LNCaP clone FGC (cell line): ENCODE measurements at regions not wholly inside any gene's neighbourhood (a gene's known extent, or its start where the extent isn't known, plus 50 kb on each side); places are given as distances from the start of the nearest gene placed in this dataset.

Experiments
- DNase-seq: peaks from one replicate; pipeline ENCODE4 v3.0.0-alpha.2; 2011; ENCODE audit warnings: low read depth
- H3K4me3 ChIP-seq: 2 replicates; pipeline ENCODE4 v1.5.1; 2011; ENCODE audit warnings: mild to moderate bottlenecking, low read depth, low read length, control low read depth
- TF ChIP-seq, protein P1 (sequence below): IDR thresholded peaks from 2 replicates; pipeline ENCODE4 v1.5.1; 2012; ENCODE audit warnings: mild to moderate bottlenecking; ENCODE audit not compliant: control insufficient read depth, insufficient read depth; ENCODE audit errors: extremely low read depth

DNA sequence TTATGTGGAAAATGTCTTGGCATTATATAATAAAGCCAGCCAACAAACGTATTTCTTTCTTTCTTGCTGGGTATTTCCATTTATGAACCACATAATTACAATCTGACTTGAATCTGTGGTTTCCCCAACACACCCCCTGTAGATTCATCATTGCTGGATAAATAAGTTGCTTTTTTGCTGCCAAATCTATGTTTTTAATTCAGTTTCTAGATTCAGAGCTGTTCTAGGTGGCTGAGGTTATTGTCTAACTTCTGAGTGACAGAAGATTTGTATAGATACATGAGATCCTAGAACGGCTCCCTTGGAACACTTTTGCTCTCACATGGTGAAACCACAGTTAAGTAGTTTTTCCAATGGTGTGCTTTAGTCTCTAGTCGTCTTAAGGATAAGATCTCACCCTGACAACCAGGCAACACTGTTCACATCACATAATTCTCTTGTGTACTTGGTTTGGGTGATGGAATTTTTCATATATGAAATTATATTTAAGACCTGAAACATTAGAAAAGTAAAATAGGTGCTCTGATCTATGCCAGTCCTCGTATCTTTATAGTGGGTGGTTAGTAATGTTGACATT, 239.1 kb downstream of the KLF12 start:
- no peak for DNase-seq
- no peak overlapping the region for H3K4me3 ChIP-seq
- TF ChIP-seq, protein P1, sequence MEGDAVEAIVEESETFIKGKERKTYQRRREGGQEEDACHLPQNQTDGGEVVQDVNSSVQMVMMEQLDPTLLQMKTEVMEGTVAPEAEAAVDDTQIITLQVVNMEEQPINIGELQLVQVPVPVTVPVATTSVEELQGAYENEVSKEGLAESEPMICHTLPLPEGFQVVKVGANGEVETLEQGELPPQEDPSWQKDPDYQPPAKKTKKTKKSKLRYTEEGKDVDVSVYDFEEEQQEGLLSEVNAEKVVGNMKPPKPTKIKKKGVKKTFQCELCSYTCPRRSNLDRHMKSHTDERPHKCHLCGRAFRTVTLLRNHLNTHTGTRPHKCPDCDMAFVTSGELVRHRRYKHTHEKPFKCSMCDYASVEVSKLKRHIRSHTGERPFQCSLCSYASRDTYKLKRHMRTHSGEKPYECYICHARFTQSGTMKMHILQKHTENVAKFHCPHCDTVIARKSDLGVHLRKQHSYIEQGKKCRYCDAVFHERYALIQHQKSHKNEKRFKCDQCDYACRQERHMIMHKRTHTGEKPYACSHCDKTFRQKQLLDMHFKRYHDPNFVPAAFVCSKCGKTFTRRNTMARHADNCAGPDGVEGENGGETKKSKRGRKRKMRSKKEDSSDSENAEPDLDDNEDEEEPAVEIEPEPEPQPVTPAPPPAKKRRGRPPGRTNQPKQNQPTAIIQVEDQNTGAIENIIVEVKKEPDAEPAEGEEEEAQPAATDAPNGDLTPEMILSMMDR = no peak

GRCh38 chr13:73893833-73894232, 240.4 kb downstream of the KLF12 start:
- DNase-seq = no peak
- no peak overlapping the region for H3K4me3 ChIP-seq
- TF ChIP-seq, protein P1 = no peak

- no peak overlapping the region for H3K4me3 ChIP-seq
- TF ChIP-seq, protein P1 = no peak
- no peak for DNase-seq
Observed at GRCh38 chr13:73891805-73892204, 242.4 kb downstream of the KLF12 start.

DNA sequence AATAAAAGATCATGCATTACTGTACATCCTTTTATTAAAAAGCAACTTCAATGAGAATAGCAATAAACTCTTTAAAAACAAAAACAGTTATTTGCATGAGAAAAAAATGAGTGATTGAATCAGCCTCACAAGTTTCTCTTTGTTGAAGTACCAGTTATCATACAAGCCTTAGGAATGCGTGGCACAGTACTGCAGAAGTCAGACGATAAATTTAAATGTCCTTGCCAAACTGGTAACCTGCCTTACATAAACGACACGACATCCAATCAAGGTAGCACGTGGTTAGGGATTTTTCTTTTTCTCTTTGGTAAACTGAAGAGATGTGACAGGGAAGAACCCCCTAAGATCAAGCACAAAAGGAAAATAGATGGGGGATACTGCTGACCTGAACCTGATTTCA, 251.0 kb downstream of the KLF12 start:
- no peak overlapping the region for H3K4me3 ChIP-seq
- TF ChIP-seq, protein P1 = no peak
- no peak for DNase-seq

- TF ChIP-seq, protein P1 = no peak
- no peak overlapping the region for H3K4me3 ChIP-seq
Observed at GRCh38 chr13:73880365-73880764, 253.8 kb downstream of the KLF12 start.

DNA sequence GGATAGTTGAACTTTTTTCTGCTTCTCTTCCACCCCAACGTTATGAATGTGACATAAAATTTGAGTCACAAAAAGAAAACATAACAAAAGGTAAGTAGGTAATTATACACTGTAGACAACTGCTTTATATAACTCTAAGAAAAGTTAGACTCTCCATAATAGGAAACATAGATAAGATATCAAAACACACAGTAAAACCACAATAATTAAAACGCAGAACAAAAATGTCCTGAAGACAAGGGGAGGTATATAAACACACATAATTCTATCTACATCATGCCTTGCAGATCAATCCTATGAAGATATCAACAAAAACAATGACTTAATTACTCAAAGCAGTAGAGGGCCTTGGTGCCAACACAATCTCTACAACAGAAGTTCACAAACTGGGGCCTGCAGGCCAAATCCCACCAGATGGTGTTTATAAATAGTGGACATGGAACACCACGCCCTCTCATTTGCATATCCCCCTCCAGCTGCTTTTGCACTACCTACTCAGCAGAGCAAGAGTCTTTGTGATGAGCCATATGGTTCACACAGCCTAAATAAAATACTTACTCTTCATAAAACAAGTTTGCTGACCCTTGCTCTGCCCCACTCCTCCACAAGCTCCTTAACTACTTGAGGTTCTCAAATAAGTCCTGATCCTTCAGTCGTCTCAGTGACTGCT, 254.7 kb downstream of the KLF12 start:
- no peak overlapping the region for H3K4me3 ChIP-seq
- TF ChIP-seq, protein P1 = no peak
- no peak for DNase-seq

More at GRCh38 chr13:73880365-73880764, 253.8 kb downstream of the KLF12 start:
- DNase-seq = no peak

- no peak for DNase-seq
- TF ChIP-seq, protein P1 = no peak
- no peak overlapping the region for H3K4me3 ChIP-seq
Observed at GRCh38 chr13:73877399-73877798, 256.8 kb downstream of the KLF12 start.
